ENCODE measurements at regions not wholly inside any gene's neighbourhood (a gene's known extent, or its start where the extent isn't known, plus 50 kb on each side); places are given as distances from the start of the nearest gene placed in this dataset.
"Not testable (repeated sequence)": the region's sequence is repeated elsewhere in the genome, so short reads cannot be mapped to it uniquely, and the experiment has no call there.

DNA sequence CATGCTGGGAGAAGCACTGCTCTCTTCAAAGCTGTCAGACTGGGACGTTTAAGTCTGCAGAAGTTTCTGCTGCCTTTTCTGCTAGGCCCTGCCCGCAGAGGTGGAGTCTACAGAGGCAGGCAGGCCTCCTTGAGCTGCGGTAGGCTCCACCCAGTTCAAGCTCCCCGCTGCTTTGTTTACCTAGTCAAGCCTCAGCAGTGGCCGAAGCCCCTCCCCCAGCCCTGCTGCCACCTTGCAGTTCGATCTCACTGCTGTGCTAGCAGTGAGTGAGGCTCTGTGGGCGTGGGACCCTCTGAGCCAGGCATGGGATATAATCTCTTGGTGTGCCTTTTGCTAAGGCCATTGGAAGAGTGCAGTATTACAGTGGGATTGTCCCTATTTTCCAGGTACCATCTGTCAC, 1540.5 kb downstream of the MAT2B start:
- TF ChIP-seq, protein P1, sequence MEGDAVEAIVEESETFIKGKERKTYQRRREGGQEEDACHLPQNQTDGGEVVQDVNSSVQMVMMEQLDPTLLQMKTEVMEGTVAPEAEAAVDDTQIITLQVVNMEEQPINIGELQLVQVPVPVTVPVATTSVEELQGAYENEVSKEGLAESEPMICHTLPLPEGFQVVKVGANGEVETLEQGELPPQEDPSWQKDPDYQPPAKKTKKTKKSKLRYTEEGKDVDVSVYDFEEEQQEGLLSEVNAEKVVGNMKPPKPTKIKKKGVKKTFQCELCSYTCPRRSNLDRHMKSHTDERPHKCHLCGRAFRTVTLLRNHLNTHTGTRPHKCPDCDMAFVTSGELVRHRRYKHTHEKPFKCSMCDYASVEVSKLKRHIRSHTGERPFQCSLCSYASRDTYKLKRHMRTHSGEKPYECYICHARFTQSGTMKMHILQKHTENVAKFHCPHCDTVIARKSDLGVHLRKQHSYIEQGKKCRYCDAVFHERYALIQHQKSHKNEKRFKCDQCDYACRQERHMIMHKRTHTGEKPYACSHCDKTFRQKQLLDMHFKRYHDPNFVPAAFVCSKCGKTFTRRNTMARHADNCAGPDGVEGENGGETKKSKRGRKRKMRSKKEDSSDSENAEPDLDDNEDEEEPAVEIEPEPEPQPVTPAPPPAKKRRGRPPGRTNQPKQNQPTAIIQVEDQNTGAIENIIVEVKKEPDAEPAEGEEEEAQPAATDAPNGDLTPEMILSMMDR (IDR thresholded peaks at IDR 0.05), result not testable (repeated sequence)
- TF ChIP-seq EZH2 (IDR thresholded peaks at IDR 0.05; ENCODE audit: borderline replicate concordance, insufficient read depth, low read depth, low read length, poor library complexity, severe bottlenecking), result not testable (repeated sequence)
